ENCODE measurements at regions not wholly inside any gene's neighbourhood (a gene's known extent, or its start where the extent isn't known, plus 50 kb on each side); places are given as distances from the start of the nearest gene placed in this dataset.
"Not testable (repeated sequence)": the region's sequence is repeated elsewhere in the genome, so short reads cannot be mapped to it uniquely, and the experiment has no call there.

DNA sequence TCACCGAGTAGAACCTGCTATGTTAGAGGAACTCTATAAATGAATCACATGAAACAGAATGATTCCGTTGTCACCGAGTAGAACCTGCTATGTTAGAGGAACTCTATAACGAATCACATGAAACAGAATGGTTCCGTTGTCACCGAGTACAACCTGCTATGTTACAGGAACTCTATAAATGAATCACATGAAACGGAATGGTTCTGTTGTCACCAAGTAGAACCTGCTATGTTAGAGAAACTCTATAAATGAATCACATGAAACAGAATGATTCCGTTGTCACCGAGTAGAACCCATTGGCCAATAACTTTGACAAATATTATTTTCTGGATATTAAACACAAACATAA is 309.1 kb upstream of the FRG1 start:
- DNase-seq: not testable (repeated sequence)

DNA sequence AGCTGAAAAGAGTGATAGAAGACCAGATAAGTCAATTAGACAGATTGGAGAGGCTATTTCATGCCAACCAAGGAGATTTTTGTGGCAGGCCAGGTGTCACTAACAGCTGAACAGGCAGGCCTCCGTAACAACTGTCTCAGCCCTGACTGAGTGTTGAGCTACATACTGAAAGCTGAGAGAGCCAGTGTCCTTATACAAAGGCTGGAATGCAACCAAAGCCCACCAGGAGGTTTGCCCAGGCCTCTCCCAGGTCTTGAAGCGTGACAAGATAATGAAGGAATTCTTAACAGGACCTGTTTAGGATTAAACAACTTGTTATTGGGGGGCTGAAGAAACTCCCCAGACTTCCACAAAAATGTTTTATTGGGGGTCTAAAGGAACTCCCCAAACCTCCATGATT is 290.2 kb upstream of the FRG1 start:
- DNase-seq: not testable (repeated sequence)

DNA sequence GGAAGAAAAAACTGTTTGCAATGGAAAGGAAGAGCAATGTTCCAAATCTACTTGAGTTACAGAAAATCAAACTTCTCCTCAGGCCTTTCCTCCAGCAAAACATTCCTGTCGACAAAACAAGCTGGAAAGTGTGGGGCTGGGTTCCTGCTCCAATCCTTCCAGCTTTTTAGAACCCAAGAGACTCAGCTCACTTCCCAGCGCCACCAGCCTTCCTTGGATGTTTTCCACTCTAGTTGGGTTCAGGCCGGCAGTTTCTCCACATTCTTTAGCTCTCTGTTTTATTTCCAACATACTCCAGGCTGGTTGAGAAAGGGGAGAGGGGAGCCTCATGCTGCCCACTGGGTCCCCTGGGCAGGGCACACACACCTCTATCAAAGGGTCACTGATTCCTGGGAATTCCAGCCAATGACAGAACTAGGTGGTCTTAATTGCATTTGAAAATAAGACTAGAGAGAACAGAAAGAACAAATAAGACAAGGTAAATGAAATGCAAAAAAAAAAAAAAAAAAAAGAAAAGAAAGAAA is 287.5 kb upstream of the FRG1 start:
- DNase-seq: not testable (repeated sequence)

DNA sequence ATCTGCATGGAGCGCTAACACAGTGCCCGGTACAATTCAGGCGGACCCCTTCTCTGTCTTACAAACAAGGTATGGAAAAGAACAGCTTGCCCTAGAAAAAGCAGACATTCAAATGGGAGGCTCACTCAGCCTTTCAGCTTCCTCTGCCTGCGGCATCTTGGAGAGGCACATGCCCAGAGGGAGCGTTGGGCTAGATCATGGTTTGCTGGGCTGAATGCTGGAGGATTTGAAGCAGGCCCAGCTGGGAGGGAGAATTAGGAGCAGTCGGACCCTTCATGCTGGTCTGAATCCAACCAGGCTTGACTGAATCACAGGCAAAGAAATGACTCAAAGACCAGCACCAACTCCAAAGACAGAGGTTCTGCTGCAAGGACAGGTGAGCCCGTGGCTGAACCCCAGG is 286.7 kb upstream of the FRG1 start:
- DNase-seq: not testable (repeated sequence)

DNA sequence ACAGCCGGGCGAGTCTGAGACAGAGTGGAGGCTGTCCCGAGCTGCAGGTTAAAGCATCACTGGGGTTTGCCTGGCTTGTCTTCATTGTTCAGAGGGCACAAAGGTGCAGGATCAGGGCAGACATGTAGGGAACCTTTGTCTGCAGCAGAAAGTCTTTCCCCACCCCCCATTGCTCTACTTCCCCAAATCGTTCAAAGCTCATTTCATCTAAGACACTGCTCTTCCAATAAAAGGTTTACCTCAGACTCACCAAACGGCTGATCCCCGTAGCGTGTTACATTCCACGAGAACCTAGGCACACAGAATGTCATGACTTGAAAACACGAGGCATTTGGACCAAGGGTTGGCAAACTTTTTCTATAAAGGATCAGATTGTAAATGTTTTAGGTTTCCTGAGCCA is 286.3 kb upstream of the FRG1 start:
- DNase-seq: not testable (repeated sequence)

DNA sequence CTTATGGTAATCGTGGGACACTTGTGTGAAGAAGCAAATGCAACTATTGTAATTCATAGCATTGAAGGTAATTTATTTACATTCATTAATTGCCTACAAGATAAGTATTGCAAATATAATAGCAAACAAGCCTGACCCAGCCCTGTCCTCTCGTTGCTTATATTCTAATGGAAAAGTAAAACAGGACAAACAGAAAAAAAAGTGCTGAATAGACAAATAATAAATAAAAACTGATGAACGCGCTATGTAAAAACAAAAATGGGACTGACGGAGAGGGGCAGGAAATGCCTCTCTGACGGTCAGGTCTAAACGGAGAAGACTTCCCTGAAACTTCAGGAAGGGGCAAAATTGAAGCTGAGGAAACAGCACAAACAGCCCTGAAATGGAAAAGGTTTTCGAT is 284.9 kb upstream of the FRG1 start:
- DNase-seq: not testable (repeated sequence)

DNA sequence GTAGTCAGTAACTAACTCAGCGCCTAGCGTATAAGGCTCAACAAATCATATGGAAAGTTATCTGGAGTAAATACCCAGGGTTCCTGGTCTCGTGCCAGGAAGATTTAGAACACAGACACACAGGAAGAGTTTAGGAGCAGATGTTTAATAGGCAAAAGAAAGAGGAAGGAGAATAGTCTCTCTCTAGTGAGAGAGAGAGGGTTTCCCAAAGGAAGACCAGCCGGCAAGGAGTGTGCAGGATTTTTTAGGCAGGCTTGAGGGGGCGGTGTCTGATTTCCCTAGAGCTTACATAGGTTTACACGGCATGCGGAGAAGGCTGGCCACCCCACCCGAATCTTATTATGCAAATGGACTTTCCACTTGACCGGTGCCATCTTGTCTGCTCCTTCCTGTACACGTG is 284.0 kb upstream of the FRG1 start:
- DNase-seq: peak; percentile 1

DNA sequence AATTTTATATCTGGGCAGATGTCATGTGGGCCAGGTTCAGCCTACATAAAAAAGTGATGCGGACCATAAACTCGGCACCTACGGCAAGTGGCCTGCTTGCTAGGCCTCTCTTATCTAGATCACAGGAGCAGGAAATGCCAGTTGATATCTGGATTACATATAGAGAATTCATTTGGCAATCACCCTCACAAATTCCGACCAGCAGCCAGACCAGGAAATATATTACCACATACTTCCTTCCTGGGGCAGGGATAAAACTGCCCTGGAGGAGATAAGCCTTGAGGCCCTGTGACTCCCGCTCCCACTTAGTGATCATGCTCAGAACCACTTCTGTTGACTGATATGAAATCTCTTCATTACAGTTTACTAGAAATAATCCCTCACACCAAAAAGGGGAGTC is 282.4 kb upstream of the FRG1 start:
- DNase-seq: not testable (repeated sequence)

DNA sequence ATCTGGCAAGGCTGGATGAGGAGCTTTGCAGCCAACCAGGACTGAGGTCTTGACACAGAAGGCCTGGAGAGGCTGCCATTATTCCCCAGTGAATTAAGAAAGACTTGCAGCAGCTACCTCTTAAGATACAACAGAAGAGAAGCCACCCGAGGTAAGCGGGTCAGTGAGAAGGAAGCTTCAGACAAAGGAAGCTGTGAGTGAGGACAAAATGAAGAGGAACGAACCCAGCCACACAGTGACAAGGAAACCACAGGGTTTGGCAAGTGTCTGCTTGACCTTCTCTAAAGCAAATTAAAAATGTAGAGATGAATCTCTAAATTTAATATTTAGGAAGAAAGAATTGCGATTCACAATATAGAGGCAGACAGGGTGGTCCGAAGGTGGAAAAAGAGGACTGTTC is 281.8 kb upstream of the FRG1 start:
- not testable (repeated sequence) for DNase-seq

DNA sequence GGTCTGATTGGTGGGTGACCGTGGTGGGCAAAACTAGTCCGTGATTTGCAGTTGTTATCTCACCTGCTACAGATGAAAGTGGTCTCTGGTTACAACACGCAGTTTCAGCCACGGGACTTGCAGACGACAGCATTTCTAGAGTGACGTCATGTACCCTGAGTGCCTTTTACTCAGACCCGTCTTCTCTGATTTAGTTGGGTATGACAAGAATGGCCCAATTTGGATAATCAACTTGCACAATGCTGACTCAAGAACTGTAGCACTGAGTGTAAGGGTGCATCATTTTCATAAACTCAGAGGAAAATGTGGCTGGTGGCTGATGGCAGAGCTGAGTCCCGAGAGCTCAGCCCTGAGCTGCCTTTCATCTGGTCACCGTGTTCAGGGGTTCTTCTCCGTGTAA is 281.4 kb upstream of the FRG1 start:
- DNase-seq: no peak

DNA sequence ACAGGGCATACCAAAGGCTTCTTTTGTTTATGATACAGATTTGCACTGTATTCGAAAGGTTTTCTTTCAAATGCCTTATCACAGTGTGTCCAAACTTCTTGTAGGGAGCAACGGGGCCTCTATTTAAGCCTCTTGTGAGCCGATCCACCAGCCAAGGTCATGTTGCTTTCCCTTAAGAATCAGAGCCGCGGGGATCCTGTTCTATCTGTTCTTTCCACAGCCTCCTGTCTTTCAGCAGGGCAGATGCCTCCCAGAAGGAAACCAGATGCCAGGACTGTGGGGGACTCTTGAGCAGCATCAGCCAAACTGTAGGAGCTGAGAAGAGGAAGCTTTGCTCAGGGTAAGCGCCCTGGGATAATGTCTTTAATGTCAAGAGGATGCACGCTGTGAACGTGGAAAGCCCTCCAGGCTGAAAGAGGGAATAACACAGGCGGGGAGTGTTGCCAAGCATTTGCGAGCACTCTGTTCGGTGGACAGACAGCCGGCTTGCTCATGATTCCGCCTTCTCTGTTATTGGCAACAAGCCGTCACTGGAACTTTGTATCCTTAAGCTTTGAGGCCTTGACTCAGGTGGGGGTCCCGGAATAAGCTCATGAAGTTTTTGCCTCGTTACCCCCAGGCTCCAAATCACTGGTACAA is 279.8 kb upstream of the FRG1 start:
- DNase-seq: no peak

DNA sequence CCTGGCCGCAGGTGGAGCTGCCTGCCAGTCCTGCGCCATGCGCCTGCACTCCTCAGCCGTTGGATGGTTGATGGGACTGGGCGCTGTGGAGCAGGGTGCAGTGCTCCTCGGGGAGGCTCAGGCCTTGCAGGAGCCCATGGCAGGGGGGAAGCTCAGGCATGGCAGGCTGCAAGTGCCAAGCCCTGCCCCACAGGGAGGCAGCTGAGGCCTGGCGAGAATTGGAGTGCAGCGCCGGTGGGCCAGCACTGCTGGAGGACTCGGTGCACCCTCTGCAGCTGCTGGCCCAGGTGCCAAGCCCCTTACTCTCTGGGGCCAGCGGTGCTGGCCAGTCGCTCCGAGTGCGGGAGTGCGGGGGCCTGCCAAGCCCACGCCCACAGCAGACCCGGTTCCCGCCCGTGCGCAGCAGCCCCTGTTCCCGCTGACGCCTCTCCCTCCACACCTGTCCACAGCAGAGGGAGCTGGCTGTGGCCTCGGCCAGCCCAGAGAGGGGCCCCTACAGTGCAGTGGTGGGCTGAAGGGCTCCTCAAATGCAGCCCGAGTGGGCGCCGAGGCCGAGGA is 275.9 kb upstream of the FRG1 start:
- DNase-seq: no peak

DNA sequence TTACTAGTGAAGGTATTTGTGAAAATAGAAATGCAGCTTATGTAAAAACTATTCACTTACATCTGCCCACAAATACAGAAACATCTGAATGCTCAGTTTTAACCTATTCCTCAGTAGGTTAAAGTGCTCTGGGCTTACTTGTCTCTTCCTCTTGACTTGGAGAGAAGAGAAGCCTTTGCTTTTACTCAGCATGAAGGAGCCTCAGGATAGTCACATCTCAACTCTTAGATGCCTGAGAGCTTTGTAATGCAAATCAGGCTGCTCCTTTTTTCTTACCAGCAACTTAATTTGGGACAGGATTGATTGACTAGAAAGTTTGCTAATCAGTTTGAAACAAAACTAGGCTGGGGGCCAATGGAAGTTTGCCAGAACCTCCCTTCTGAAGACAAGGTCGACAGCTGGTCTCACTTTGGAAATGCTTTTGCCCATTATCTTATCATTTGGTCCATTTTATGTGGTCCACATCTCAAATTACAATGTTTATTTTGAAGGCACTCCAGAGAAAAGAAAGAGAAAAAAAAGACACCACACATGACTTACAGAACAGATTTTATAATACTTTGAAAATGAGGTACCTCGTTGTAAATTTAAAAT is 274.9 kb upstream of the FRG1 start:
- DNase-seq: not testable (repeated sequence)

DNA sequence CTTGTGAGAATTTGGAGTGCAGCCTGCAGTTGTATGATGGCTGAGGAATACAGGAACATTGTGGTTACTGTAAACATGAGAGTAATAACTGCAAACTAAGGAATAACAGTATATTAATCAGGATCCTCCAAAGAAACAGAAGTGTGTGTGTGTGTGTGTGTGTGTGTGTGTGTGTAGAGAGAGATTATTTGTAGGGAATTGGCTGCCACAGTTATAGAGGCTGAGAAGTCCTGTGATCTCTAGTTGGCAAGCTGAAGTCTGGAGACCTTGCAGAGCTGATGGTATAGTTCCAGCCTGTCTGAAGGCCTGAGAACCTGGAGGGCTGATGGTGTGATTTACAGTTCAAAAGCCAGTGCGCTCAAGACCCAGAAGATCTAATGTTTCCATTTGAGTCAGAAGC is 273.3 kb upstream of the FRG1 start:
- DNase-seq: not testable (repeated sequence)

DNA sequence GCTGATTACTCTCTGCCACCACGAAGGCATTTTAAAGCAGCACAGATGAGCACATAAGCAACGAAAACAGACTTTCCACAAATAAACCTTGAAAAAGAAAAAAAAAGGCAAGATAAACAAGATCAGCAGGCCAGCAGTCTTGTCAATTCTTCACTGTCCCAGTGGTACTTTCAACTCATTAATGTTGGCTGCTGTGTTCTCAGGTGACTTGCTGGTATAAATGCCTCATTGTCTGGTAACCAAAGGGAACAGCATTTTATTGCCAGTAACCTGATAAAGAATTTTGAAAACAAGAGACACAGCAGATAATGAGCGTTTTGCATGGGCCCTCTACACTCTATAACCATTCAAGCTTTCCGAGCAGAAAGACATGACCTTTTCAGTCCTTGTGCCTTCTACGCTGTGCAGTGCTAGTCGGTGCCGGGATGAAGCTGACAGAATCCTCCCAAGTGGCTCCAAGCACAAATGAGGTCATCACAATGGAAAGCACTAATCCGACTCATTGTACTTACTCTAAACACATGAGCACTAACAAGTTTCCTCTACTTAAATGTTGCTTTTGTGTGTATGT is 242.9 kb upstream of the FRG1 start:
- not testable (repeated sequence) for DNase-seq

DNA sequence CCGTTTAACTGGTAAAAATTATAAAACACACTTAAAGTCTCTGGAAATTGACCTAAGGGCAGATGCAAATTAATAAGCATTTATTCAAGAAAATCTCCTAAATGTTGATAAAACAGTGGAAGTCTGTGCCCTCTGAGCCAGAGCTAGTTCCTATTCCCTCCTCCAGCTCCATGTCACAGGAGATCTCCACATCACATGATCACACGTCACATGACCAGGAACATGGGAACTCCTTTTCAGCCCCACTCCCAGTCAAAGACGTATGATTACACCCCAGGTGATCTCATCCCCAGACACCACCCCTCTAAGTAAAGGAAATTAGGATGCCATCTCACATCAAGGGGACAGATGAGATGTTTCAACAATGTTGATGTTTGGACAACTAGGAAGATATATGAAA is 237.7 kb upstream of the FRG1 start:
- DNase-seq: not testable (repeated sequence)

DNA sequence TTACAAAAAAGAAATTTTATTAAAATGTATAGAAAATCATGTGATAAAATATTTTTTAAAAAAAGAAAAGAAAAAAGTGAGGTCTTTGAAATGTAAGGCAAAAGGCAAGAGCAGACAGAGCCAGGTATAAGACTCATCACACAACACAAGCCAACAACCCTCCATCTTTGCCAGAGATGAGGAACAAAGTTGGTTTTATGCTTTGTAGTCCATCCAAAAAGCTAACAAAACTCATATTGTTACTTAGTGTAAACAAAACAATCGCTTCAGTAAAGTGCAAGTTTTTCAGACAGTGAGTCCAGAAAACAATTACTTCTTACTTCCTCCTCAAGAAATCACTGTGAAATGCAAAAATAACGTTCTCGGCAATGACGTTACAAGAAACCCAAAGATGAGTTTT is 233.9 kb upstream of the FRG1 start:
- not testable (repeated sequence) for DNase-seq

DNA sequence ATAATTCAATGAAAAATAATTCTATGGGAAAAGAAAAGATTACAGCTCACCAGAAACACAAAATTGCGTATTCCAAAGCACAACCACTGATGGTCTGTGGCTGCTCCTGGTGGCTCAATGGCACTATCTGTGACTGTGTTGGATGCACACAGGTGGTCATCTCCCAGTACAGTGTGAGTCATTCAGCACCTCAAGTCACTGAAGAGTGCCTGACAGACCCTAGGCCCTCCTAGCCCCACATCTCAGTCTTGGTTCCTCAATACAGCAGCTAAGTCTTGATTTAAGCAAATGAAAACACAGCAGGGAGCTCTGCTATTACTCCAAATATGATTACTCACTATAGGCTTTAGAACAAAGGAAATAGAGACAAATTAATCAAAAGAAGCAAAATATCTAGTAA is 233.4 kb upstream of the FRG1 start:
- not testable (repeated sequence) for DNase-seq

DNA sequence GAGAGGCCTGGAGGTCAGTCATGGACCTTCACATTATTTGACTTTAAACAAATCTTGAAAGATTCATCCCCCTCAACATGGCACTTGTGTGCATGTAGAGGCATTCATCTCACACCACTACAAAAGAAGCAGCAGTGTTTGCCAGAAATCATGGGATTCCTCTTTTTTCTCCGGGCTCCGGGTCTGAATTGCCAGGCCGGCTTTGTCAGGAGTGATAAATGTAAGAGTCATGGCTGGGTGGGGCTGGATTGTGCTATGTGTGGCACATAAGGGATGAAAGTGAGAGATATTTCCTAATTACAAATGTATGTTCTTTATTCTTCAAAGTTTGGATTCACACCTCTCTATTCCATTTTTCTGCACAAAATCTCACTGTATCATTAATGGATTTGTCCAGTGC is 228.7 kb upstream of the FRG1 start:
- not testable (repeated sequence) for DNase-seq

DNA sequence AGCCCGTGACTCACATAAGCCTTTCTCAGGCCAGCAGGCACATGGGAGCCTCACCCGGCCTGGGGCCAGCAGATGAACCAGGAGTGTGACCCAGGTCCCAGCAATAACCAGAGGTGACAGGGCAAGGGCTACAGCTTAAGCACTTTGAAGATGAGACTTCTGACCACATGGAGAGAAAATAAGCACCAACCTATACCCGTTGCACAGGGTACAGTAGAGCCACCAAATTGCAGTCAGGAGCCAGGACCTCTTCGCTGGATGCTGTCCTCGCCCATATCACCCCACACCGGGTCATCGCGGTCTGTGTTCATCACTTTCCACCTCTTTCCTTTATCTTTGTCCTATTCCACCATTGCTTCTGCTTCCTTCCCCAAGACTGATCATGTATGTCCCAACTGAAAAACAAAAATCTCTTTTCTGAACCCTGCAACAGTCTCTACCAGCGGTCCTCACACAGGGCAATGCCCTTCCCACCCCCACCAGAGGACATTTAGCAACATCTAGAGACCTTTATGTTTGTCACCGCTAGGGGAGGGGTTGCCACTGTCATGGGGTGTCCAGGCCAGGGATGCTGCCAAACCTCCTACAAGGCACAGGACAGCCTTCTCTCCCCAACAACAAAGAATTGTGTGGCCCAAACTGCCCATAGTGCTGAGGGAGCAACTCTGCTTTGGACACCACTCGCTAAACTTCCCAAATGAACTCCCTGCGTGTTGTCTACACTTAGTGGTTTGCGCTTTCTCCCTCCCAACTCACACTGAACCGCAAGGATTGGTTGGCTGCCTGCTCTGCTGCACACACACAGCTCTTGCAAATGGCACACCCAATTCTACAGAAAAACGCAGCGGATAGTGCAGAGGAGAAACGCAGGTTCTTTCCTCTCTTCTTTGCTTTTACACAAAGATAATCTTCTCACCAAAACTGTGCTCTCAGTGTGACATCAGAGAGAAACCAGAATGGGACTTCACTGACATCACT is 219.4 kb upstream of the FRG1 start:
- not testable (repeated sequence) for DNase-seq

DNA sequence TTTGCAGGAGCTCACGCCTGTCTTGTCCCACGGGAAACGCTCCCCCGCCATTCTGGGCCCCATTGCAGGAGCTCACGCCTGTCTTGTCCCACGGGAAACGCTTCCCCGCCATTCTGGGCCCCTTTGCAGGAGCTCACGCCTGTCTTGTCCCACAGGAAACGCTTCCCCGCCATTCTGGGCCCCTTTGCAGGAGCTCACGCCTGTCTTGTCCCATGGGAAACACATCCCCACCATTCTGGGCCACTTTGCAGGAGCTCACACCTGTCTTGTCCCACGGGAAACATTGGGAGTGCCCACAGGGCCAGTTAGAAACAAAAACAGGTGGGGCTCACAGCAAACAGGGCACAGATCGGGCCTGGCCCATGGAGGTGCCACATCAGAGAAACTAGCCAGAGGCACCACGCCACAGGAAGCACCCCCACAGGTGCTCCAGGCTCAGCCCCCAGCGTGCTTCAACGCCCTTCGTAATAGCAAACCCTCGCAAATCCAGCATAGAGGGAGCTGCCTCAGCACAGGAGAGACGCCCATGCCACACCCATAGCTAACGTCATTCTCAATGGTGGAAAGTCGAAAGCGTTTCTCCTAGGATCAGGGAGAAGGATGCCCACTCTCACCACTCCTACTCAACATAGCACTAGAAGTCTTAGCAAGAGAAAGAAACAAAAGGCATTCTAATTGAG is 218.2 kb upstream of the FRG1 start:
- DNase-seq: peak; percentile 45

DNA sequence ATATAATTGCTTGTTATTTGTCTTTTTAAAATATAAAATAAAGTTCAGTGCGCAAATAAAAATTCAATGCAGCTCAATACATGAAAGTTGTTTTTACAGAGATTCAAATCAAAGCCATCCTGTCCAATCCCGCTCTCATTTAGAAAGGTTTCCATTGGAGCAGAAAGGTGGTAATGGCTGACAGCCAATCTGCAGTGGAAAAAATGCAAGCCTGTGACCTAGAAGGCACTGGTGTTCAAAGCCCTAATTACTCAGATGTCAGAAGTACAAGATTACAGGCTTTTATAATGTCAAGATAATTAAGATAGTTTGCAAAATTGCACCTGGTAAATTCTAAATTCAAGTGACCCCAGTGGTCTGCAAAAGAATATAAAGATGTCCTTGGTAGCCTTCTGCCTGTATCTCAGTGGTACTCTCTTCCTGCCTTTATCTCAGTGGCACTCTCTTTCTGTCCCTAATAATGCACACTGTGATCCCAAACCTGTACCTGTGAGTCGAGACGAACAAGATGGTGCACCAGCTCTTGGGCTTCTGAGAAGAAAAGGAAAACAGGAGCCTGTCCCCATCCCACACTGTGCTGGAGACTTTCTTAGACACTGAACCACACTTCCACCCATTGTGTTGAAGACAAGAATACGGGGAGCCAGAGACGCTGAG is 212.6 kb upstream of the FRG1 start:
- DNase-seq: not testable (repeated sequence)

Measured in fibroblast of upper back skin (primary cell).